HG02610 (cell line): ENCODE measurements at regions not wholly inside any gene's neighbourhood (a gene's known extent, or its start where the extent isn't known, plus 50 kb on each side); places are given as distances from the start of the nearest gene placed in this dataset.

ENCODE experiments used
- ATAC-seq: cut with Tn5 transposase; IDR thresholded peaks from one replicate; pipeline ENCODE4 v1.9.1; 2021; ENCODE audit warnings: mild to moderate bottlenecking, moderate library complexity; ENCODE audit not compliant: unreplicated experiment

DNA sequence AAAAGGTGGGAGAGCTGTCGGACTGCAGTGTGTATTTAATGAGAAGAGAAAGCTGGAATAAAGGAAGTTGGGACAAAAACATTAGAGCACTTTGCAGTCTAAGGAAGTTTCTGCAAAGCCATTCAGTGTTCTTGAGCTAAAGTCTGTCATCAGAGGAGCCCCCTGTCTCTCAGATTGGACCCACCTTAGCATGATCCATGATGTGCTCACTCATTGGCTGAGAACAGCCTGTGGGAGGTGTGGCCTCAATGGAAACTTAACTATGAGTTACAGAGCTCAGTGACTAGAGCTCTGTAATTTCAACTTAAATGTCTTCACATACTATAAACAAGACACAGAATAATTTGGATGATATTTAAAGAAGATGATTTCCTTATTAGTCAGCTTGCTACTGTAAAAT lies 437.0 kb downstream of the BTBD3 start:
- no peak for ATAC-seq

GRCh38 chr20:12355185-12355584 lies 437.5 kb downstream of the BTBD3 start:
- no peak for ATAC-seq

- ATAC-seq, result no peak
Observed at GRCh38 chr20:12358006-12358654, 440.4 kb downstream of the BTBD3 start.

GRCh38 chr20:12358655-12359009 lies 440.9 kb downstream of the BTBD3 start:
- ATAC-seq, result no peak

- no peak for ATAC-seq
Observed at GRCh38 chr20:12371990-12372389, 454.3 kb downstream of the BTBD3 start.

DNA sequence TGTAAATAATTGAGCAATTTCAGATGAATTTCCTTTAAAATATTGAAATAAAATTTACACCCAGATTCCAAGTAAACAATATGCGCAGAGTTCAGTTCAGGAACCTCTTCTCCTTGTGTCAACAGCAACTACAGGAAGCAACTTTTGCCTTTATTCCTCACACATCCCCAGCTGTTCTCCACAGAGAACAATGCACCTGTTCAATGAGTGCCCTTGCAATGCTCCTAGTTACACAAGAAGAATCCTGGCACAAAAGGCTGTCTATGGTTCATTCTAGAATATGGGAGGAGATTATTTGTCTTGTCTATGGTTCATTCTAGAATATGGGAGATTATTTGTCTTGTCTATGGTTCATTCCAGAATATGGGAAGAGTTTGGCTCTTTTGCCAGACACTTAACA lies 454.9 kb downstream of the BTBD3 start:
- no peak for ATAC-seq

DNA sequence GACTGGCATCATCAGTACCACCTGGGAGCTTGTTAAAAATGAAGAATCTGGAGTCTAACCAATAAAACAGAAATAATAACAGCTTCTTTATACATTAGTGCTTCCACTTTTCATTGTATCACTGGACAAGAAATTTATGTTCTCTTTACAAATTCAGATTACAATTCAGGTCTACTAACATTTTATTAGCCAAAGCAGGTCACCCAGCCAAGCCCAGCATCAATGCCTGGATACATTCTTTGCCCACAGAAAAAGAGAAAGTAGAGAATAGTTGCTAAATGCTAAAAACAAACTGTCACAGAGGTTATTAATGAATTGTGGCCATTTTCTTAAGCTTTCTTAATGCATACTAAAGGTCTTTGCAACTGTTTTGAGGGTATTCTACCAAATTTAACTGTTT lies 458.3 kb downstream of the BTBD3 start:
- ATAC-seq, result no peak

DNA sequence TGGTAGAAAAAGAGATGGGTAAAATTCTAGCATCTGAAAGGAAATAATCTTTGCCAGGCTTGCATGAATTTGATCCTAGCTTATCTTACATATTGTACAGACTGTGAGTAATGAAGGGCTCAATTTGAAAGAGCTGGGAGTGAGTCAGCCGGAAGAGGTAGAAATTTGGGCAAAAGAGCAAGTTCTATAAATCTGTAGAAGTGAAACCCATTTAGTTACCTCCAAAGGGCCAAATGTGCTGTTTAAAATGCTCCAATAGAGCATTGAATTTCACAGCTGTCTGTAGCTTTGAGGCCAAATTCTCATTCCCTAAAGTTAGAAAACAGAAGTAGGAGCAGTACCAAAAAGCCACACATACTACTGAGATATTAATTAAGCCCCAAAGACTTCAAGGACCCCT lies 466.1 kb downstream of the BTBD3 start:
- ATAC-seq, result no peak

DNA sequence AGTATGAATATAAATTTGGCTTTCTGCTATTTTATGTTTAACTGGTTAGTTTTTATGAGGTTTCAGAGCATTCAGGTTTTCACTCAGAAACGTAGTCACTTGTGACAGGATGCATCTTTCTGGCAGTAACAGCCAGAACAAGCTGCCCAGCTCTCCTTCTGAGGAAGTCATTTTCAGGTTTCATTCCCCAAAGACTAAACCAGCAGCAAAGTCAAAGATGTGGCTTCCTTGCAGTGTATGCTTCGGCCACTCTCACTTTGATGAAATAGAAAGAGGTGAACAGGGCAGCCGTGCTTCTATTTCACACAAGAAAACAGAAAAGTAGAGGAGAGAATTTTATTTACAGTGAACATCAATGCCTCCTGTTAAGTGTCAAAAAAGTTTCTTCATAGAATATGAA lies 469.1 kb downstream of the BTBD3 start:
- no peak for ATAC-seq

GRCh38 chr20:12391099-12391498 lies 473.4 kb downstream of the BTBD3 start:
- ATAC-seq, result no peak

GRCh38 chr20:12394786-12395185 lies 477.1 kb downstream of the BTBD3 start:
- ATAC-seq, result no peak

DNA sequence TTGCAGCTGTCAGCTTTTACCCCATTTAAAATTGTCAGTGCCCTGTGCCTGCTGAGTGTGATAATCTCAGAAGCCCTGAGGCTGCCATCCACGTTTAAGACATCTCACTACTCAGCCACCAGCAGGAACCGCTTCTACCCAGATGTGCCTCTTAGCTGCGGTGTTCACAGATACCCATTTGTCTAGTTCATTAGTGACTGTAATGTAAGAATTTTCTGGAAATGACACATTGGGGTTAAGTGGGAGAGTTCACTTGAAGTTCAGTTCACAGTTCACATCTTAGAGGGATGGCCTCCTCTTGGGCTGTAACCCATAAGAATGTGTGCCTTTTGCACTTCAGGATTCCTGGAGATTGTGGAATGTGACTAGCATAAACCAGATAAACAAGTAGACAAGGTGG lies 477.7 kb downstream of the BTBD3 start:
- ATAC-seq, result no peak

GRCh38 chr20:12395760-12396159 lies 478.1 kb downstream of the BTBD3 start:
- no peak for ATAC-seq

GRCh38 chr20:12399110-12399836 lies 481.6 kb downstream of the BTBD3 start:
- ATAC-seq, result no peak

GRCh38 chr20:12404941-12405340 lies 487.2 kb downstream of the BTBD3 start:
- no peak for ATAC-seq

DNA sequence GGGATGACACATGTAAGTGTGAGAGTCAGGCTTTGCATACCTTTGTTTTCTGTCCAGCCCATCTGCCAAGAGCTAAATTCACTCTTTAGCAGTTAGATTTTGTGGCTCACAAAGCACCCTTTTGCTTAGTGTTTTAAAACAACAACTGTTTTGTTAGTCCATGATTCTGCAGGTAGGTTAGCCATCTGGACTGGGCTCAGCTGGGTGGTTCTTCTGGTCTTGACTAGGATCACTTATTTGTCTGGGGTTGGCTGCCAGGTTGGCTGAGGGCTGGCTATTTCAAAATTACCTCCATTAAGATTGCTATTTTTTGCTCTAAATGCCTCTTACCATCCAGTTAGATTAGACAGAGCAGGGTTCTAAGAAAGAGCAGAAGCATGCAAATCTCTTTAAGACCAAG lies 489.3 kb downstream of the BTBD3 start:
- no peak for ATAC-seq

DNA sequence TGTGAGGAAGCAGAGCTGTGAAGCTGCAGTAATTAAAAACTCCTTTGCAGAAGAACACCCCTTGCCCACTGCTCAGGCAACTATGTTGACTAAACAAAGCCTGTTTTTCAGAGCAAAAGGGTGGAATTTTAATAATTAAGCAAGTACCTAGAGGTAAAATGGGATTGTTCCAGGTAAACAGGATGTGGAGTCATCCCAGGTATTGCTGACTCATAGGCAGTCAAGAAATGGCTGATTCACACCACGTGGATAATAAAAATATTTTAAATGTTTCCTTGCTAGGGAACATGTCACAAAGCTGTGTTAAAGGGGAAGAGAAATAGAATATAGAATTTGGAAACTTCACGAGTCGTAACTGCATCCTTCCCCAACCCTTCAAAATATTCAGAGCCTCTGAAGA lies 491.8 kb downstream of the BTBD3 start:
- no peak for ATAC-seq

GRCh38 chr20:12410783-12411182 lies 493.1 kb downstream of the BTBD3 start:
- ATAC-seq, result no peak

GRCh38 chr20:12411246-12411940 lies 493.7 kb downstream of the BTBD3 start:
- no peak for ATAC-seq

GRCh38 chr20:12413116-12413515 lies 495.4 kb downstream of the BTBD3 start:
- no peak for ATAC-seq

GRCh38 chr20:12414446-12415274 lies 497.0 kb downstream of the BTBD3 start:
- ATAC-seq, result no peak
